Keratinocyte (primary cell): ENCODE measurements at regions not wholly inside any gene's neighbourhood (a gene's known extent, or its start where the extent isn't known, plus 50 kb on each side); places are given as distances from the start of the nearest gene placed in this dataset.

Experiments used
- EZH2 ChIP-seq: IDR thresholded peaks from one replicate; pipeline ENCODE4 v1.6.1; 2012; ENCODE audit warnings: inconsistent platforms, mild to moderate bottlenecking, low read length, moderate library complexity
- TF ChIP-seq, protein P1 (sequence below), 3 experiments: IDR thresholded peaks in 1 of 3; conservative IDR thresholded peaks in 1 of 3; optimal IDR thresholded peaks in 1 of 3; 2 replicates in 2 of 3; 3 replicates in 1 of 3; pipeline versions ENCODE3 to v1.5.1; 2011; ENCODE audit warnings: low read length in 3 of 3, mild to moderate bottlenecking in 3 of 3, moderate library complexity in 2 of 3, control low read depth in 1 of 3, inconsistent platforms in 1 of 3; ENCODE audit not compliant: insufficient read depth in 2 of 3; ENCODE audit errors: extremely low read depth in 1 of 3

DNA sequence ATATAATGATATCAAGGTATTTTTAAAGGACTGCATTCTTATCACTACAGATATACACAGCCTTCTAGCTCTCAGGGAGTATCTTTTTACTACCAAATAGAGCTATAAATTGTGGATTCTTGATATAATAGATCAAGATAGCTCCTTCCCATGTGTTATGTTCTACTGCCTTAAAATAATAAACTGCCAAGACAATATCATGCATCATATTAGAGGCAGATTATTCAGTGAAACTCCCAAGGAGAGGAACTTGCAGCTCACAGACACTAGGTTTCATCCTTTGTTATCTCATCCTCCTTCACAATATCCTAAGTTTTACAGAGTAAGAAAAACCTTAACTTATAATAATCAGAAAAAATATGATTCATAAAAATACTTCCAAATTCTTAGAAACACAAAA lies 802.8 kb downstream of the DIAPH3 start:
- TF ChIP-seq, protein P1, sequence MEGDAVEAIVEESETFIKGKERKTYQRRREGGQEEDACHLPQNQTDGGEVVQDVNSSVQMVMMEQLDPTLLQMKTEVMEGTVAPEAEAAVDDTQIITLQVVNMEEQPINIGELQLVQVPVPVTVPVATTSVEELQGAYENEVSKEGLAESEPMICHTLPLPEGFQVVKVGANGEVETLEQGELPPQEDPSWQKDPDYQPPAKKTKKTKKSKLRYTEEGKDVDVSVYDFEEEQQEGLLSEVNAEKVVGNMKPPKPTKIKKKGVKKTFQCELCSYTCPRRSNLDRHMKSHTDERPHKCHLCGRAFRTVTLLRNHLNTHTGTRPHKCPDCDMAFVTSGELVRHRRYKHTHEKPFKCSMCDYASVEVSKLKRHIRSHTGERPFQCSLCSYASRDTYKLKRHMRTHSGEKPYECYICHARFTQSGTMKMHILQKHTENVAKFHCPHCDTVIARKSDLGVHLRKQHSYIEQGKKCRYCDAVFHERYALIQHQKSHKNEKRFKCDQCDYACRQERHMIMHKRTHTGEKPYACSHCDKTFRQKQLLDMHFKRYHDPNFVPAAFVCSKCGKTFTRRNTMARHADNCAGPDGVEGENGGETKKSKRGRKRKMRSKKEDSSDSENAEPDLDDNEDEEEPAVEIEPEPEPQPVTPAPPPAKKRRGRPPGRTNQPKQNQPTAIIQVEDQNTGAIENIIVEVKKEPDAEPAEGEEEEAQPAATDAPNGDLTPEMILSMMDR (optimal IDR thresholded peaks at IDR 0.05 in 1 of 3, IDR thresholded peaks at IDR 0.05 in 1 of 3, conservative IDR thresholded peaks at IDR 0.05 in 1 of 3; ENCODE audit: extremely low read depth in 1 of 3, insufficient read depth in 2 of 3, low read length in 3 of 3) = no peak
- no peak for TF ChIP-seq EZH2
